Trophoblast cell (in vitro differentiated cells and primary cell): ENCODE measurements at regions not wholly inside any gene's neighbourhood (a gene's known extent, or its start where the extent isn't known, plus 50 kb on each side); places are given as distances from the start of the nearest gene placed in this dataset.

Source experiments
- DNase-seq, 2 donors: peaks; one replicate each; pipeline ENCODE4 v3.0.0-alpha.2; 2016
- H2AFZ ChIP-seq: 2 replicates; pipeline ENCODE4 v1.6.1; 2013; ENCODE audit warnings: low read length, moderate library complexity, mild to moderate bottlenecking; ENCODE audit not compliant: insufficient read depth, poor library complexity
- H2AK5ac ChIP-seq: 2 replicates; pipeline ENCODE4 v1.6.1; 2013; ENCODE audit warnings: mild to moderate bottlenecking, low read length
- H2BK120ac ChIP-seq: 2 replicates; pipeline ENCODE4 v1.6.1; 2013; ENCODE audit warnings: low read length, mild to moderate bottlenecking, moderate library complexity; ENCODE audit not compliant: insufficient read depth, poor library complexity
- H2BK12ac ChIP-seq: 2 replicates; pipeline ENCODE4 v1.6.1; 2013; ENCODE audit warnings: mild to moderate bottlenecking, low read length, moderate library complexity
- H2BK5ac ChIP-seq: 2 replicates; pipeline ENCODE4 v1.6.1; 2013; ENCODE audit warnings: low read length, low read depth, moderate library complexity, mild to moderate bottlenecking; ENCODE audit not compliant: poor library complexity
- H3K14ac ChIP-seq: 2 replicates; pipeline ENCODE4 v1.6.1; 2013; ENCODE audit warnings: mild to moderate bottlenecking, low read length
- H3K18ac ChIP-seq: 2 replicates; pipeline ENCODE4 v1.6.1; 2013; ENCODE audit warnings: mild to moderate bottlenecking, low read length
- H3K23ac ChIP-seq: 2 replicates; pipeline ENCODE4 v1.6.1; 2013; ENCODE audit warnings: low read length
- H3K27ac ChIP-seq: 2 replicates; pipeline ENCODE4 v1.5.1; 2013; ENCODE audit warnings: low read depth, mild to moderate bottlenecking, inconsistent platforms, low read length, moderate library complexity
- H3K27me3 ChIP-seq: 2 replicates; pipeline ENCODE4 v1.6.1; 2013; ENCODE audit warnings: inconsistent platforms, mild to moderate bottlenecking, low read length, moderate library complexity; ENCODE audit not compliant: insufficient read depth
- H3K36me3 ChIP-seq, 2 experiments: 1 replicate in 1 of 2; 2 replicates in 1 of 2; pipeline ENCODE4 v1.6.1; 2013; ENCODE audit warnings: low read length in 2 of 2, mild to moderate bottlenecking in 2 of 2, moderate library complexity in 1 of 2; ENCODE audit not compliant: insufficient read depth in 2 of 2, control insufficient read depth in 1 of 2
- H3K4ac ChIP-seq: 2 replicates; pipeline ENCODE4 v1.6.1; 2013; ENCODE audit warnings: low read depth, mild to moderate bottlenecking, low read length, moderate library complexity
- H3K4me1 ChIP-seq, 2 experiments: 1 replicate in 1 of 2; 2 replicates in 1 of 2; pipeline ENCODE4 v1.6.1; 2013; ENCODE audit warnings: low read length in 2 of 2, mild to moderate bottlenecking in 2 of 2, moderate library complexity in 1 of 2; ENCODE audit not compliant: insufficient read depth in 2 of 2, control insufficient read depth in 1 of 2
- H3K4me2 ChIP-seq: 2 replicates; pipeline ENCODE4 v1.6.1; 2013; ENCODE audit warnings: inconsistent platforms, mild to moderate bottlenecking, low read length, moderate library complexity
- H3K4me3 ChIP-seq: 2 replicates; pipeline ENCODE4 v1.5.1; 2013; ENCODE audit warnings: mild to moderate bottlenecking, low read depth, low read length, inconsistent platforms
- H3K79me1 ChIP-seq: one replicate; pipeline ENCODE4 v1.6.1; 2013; ENCODE audit warnings: low read length
- H3K79me2 ChIP-seq: 2 replicates; pipeline ENCODE4 v1.6.1; 2013; ENCODE audit warnings: low read length, mild to moderate bottlenecking; ENCODE audit not compliant: control insufficient read depth, insufficient read depth, poor library complexity
- H3K9ac ChIP-seq: 2 replicates; pipeline ENCODE4 v1.6.1; 2013; ENCODE audit warnings: mild to moderate bottlenecking, low read length
- H3K9me3 ChIP-seq: 2 replicates; pipeline ENCODE4 v1.6.1; 2013; ENCODE audit warnings: low read depth, mild to moderate bottlenecking, control low read depth, inconsistent platforms, low read length; ENCODE audit not compliant: insufficient read depth
- H4K12ac ChIP-seq: 2 replicates; pipeline ENCODE4 v1.6.1; 2013; ENCODE audit warnings: low read depth, mild to moderate bottlenecking, low read length, moderate library complexity
- H4K8ac ChIP-seq: 2 replicates; pipeline ENCODE4 v1.6.1; 2013; ENCODE audit warnings: low read depth, mild to moderate bottlenecking, low read length, moderate library complexity
- H4K91ac ChIP-seq: one replicate; pipeline ENCODE4 v1.6.1; 2013; ENCODE audit warnings: low read depth, mild to moderate bottlenecking, low read length, moderate library complexity
- WGBS: extraction: QIAGEN DNeasy Blood & Tissue Kit; methylation state at CpG from one replicate; pipeline ENCODE4 v1.1.7; 2013; ENCODE audit warnings: missing lambda C conversion rate; ENCODE audit not compliant: insufficient read length, insufficient coverage; ENCODE audit errors: extremely low coverage; 5-methylcytosine and 5-hydroxymethylcytosine counted together

GRCh38 chr2:61720911-61721310, 132.9 kb downstream of the FAM161A start:
- Histone ChIP-seq H3K14ac (no peak overlapping the region), H2BK12ac (no peak overlapping the region), H2BK5ac (no peak overlapping the region), H3K27me3 (no peaks in the 10 kb centered on the region), H3K9ac (no peak overlapping the region), H3K27ac (no peak overlapping the region), H3K4ac (no peak overlapping the region), H3K4me1 (no peaks in the 10 kb centered on the region), H3K4me3 (no peak overlapping the region), H3K4me2 (no peak overlapping the region), H3K18ac (no peak overlapping the region), H3K79me1 (no peaks in the 10 kb centered on the region), H4K12ac (no peak overlapping the region), H2BK120ac (no peak overlapping the region), H3K23ac (no peak overlapping the region), H2AFZ (no peak overlapping the region), H3K79me2 (no peaks in the 10 kb centered on the region), H2AK5ac (no peak overlapping the region), H3K36me3 (no peaks in the 10 kb centered on the region), H4K8ac (no peak overlapping the region), H4K91ac (no peak overlapping the region), H3K9me3 (no peaks in the 10 kb centered on the region)
- WGBS, result no CpG with 5 or more reads among the region's 3 CpGs
- no peak for DNase-seq

DNA sequence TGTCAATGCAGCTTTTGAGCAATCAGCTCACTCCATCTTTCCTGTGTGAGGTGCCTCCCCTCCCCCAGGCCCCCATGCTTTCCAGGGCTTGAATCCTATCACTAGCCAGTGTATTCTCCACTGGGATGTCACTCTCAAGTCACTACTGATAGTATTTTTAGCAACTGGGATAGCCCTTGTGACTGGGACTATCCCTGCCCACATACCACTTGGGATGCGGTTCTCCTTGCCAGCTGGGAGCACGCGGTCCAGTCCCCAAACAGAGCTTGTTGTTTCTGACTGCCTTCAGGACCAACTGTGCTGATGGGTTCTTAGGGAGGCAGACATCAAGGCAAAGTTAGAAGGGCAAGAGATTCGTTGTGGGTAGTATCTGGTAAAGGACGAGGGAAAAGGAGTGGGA, 134.9 kb downstream of the FAM161A start:
- Histone ChIP-seq H2BK120ac (no peak overlapping the region), H2BK12ac (no peak overlapping the region), H3K4me1 (no peaks in the 10 kb centered on the region), H2BK5ac (no peak overlapping the region), H3K36me3 (no peaks in the 10 kb centered on the region), H3K4me3 (no peak overlapping the region), H3K79me2 (no peaks in the 10 kb centered on the region), H4K91ac (no peak overlapping the region), H3K27ac (no peak overlapping the region), H3K79me1 (no peaks in the 10 kb centered on the region), H4K8ac (no peak overlapping the region), H3K9me3 (no peaks in the 10 kb centered on the region), H4K12ac (no peak overlapping the region), H3K23ac (no peak overlapping the region), H3K4ac (no peak overlapping the region), H3K18ac (no peak overlapping the region), H3K27me3 (no peaks in the 10 kb centered on the region), H3K9ac (no peak overlapping the region), H3K4me2 (no peak overlapping the region), H2AFZ (no peak overlapping the region), H3K14ac (no peak overlapping the region), H2AK5ac (no peak overlapping the region)
- no CpG with 5 or more reads among the region's 5 CpGs for WGBS
- DNase-seq, result no peak

DNA sequence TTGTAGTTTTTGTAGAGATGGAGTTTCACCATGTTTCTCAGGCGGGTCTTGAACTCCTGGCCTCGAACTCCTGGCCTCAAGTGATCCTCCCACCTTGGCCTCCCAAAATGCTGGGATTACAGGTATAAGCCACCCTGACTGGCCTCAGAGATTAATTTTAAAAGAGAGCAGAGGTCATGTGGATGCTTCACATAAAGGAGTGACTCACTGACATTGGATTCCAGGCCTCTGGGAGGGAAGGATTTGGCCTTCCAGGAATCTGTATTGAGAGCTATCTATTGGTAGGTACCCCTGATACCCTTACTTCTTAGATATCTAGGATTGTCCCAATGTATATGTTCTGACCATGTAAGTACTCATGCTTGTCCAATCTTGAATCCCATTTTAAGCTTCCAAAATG, 138.4 kb downstream of the FAM161A start:
- H2BK5ac ChIP-seq, result no peak overlapping the region
- no peak overlapping the region for H3K18ac ChIP-seq
- no peak overlapping the region for H3K14ac ChIP-seq
- H4K8ac ChIP-seq, result no peak overlapping the region
- no peaks in the 10 kb centered on the region for H3K79me2 ChIP-seq
- no peak overlapping the region for H3K27ac ChIP-seq
- H3K4ac ChIP-seq, result no peak overlapping the region
- no peak overlapping the region for H2AK5ac ChIP-seq
- no peak overlapping the region for H3K9ac ChIP-seq
- H3K23ac ChIP-seq, result no peak overlapping the region
- no peaks in the 10 kb centered on the region for H3K27me3 ChIP-seq
- no CpG with 5 or more reads among the region's 2 CpGs for WGBS
- H2BK12ac ChIP-seq, result no peak overlapping the region
- DNase-seq, result no peak
- H2BK120ac ChIP-seq, result no peak overlapping the region
- no peaks in the 10 kb centered on the region for H3K79me1 ChIP-seq
- no peak overlapping the region for H2AFZ ChIP-seq
- no peak overlapping the region for H3K4me3 ChIP-seq
- H3K9me3 ChIP-seq, result no peaks in the 10 kb centered on the region
- no peak overlapping the region for H4K12ac ChIP-seq
- H3K36me3 ChIP-seq, result no peaks in the 10 kb centered on the region
- H3K4me1 ChIP-seq, result no peaks in the 10 kb centered on the region
- no peak overlapping the region for H4K91ac ChIP-seq
- no peak overlapping the region for H3K4me2 ChIP-seq

DNA sequence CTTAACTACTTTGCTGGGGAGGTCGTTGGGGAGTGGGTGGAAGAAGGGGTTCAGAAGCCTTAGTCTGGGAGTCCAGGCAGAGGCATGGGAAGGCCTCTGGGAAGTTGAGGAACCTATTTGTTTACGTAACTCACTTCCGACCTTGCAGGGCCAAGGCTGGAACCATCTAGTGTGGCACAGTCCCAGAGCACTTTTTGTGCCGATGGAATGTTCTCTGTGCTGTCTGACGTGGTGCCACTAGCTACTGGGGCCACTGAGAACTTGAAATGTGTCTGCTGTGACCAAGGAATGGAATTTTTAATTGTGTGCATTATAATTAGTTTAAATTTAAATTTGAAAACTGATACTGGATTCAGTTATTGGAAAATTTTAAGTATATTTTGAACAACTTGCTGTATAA, 139.7 kb downstream of the FAM161A start:
- no peak for DNase-seq

More for the DNA sequence above, 139.7 kb downstream of the FAM161A start:
- H2AK5ac ChIP-seq, result no peak overlapping the region
- no peak overlapping the region for H2BK120ac ChIP-seq
- H4K91ac ChIP-seq, result no peak overlapping the region
- no peak overlapping the region for H3K27ac ChIP-seq
- H2BK12ac ChIP-seq, result no peak overlapping the region
- no peak overlapping the region for H2BK5ac ChIP-seq
- no CpG with 5 or more reads among the region's 5 CpGs for WGBS
- H3K4me3 ChIP-seq, result no peak overlapping the region
- H3K79me1 ChIP-seq, result no peaks in the 10 kb centered on the region
- H4K12ac ChIP-seq, result no peak overlapping the region
- H4K8ac ChIP-seq, result no peak overlapping the region
- H3K4me2 ChIP-seq, result no peak overlapping the region
- H3K14ac ChIP-seq, result no peak overlapping the region
- H3K4ac ChIP-seq, result no peak overlapping the region
- H3K27me3 ChIP-seq, result no peaks in the 10 kb centered on the region
- no peak overlapping the region for H3K9ac ChIP-seq
- no peaks in the 10 kb centered on the region for H3K9me3 ChIP-seq
- no peak overlapping the region for H3K18ac ChIP-seq
- no peaks in the 10 kb centered on the region for H3K4me1 ChIP-seq
- H3K23ac ChIP-seq, result no peak overlapping the region
- H3K36me3 ChIP-seq, result no peaks in the 10 kb centered on the region
- H3K79me2 ChIP-seq, result no peaks in the 10 kb centered on the region
- no peak overlapping the region for H2AFZ ChIP-seq
